GM18907 (cell line): ENCODE measurements at regions not wholly inside any gene's neighbourhood (a gene's known extent, or its start where the extent isn't known, plus 50 kb on each side); places are given as distances from the start of the nearest gene placed in this dataset.
"Not testable (repeated sequence)": the region's sequence is repeated elsewhere in the genome, so short reads cannot be mapped to it uniquely, and the experiment has no call there.

Source experiments
- ATAC-seq: cut with Tn5 transposase; IDR thresholded peaks from one replicate; pipeline ENCODE4 v1.9.1; 2021; ENCODE audit warnings: mild to moderate bottlenecking, moderate library complexity; ENCODE audit not compliant: unreplicated experiment

GRCh38 chr12:131353376-131353775 is 357.5 kb upstream of the SFSWAP start:
- ATAC-seq: no peak

GRCh38 chr12:131353826-131354225 is 357.1 kb upstream of the SFSWAP start:
- ATAC-seq: no peak

- ATAC-seq: no peak
These were observed 355.3 kb upstream of the SFSWAP start for GRCh38 chr12:131355361-131356245.

- no peak for ATAC-seq
These were observed 354.3 kb upstream of the SFSWAP start for GRCh38 chr12:131356485-131357184.

- no peak for ATAC-seq
These were observed 353.6 kb upstream of the SFSWAP start for GRCh38 chr12:131357185-131357747.

- ATAC-seq: no peak
These were observed 353.0 kb upstream of the SFSWAP start for GRCh38 chr12:131357920-131358319.

- no peak for ATAC-seq
These were observed 348.3 kb upstream of the SFSWAP start for GRCh38 chr12:131362291-131363211.

- no peak for ATAC-seq
These were observed 347.5 kb upstream of the SFSWAP start for GRCh38 chr12:131363393-131363792.

- ATAC-seq: no peak
These were observed 346.9 kb upstream of the SFSWAP start for GRCh38 chr12:131363841-131364495.

GRCh38 chr12:131364903-131365820 is 345.7 kb upstream of the SFSWAP start:
- ATAC-seq: no peak

GRCh38 chr12:131365821-131366260 is 345.0 kb upstream of the SFSWAP start:
- ATAC-seq: no peak

GRCh38 chr12:131366261-131366871 is 344.5 kb upstream of the SFSWAP start:
- no peak for ATAC-seq

- ATAC-seq: not testable (repeated sequence)
These were observed 343.6 kb upstream of the SFSWAP start for GRCh38 chr12:131367067-131367982.

- ATAC-seq: no peak
These were observed 342.8 kb upstream of the SFSWAP start for GRCh38 chr12:131367983-131368667.

- no peak for ATAC-seq
These were observed 342.2 kb upstream of the SFSWAP start for GRCh38 chr12:131368668-131369071.

GRCh38 chr12:131369094-131369845 is 341.6 kb upstream of the SFSWAP start:
- ATAC-seq: no peak
